GM18505 (cell line): ENCODE measurements at regions not wholly inside any gene's neighbourhood (a gene's known extent, or its start where the extent isn't known, plus 50 kb on each side); places are given as distances from the start of the nearest gene placed in this dataset.

Experiments
- ATAC-seq: cut with Tn5 transposase; IDR thresholded peaks from one replicate; pipeline ENCODE4 v1.9.1; 2021; ENCODE audit not compliant: unreplicated experiment
- POLR2A ChIP-seq: IDR thresholded peaks from 4 replicates; pipeline ENCODE4 v1.6.1; 2011; ENCODE audit warnings: borderline replicate concordance; ENCODE audit not compliant: insufficient read depth, insufficient read length; ENCODE audit errors: extremely low read depth

DNA sequence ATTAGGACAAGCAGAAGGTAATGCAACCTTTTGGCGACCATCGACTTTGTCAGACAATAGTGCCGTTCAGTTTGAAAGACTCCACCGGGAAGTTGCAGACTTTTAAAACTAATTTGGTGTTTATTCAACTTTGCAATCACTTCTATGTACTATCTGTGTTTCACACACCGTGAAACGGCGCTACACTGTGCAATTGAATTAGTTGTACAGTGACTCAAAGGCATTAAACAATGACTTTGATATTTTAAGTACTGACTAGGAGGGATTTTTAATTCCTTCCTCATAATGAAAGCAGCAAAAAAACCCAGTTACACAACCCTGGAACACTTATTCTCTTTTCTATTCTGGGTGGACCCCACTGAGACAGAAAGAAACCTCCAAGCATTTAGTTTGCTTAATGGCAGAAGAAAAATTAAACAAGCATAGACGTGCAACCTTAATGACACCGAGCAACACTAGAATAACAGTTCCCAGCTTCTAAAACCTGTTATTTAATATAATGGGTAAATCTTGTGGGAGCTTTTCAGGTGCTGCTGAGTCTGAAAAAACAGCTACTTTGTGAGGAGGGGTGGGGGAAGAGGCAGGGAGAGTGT lies 176.8 kb downstream of the LMO4 start:
- ATAC-seq = no peak
- no peak for TF ChIP-seq POLR2A

DNA sequence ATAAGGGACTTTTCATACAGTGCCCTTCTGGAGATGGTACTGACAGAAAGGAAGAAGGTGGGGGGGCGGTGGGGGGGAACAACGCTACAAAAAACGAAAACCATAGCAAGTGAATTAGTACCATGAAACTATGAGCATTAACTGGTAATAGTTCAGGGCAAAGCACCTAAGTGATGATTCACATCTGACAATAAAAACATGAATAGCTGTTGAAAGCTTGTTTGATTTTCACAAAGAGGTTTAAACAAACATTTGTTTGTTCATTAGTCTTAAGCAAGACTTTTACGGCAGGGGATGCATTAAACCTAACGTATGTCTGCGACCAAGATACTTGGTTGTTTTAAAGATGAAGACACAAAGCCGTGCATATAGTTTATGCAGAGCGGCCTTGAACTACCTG lies 177.5 kb downstream of the LMO4 start:
- no peak for TF ChIP-seq POLR2A

DNA sequence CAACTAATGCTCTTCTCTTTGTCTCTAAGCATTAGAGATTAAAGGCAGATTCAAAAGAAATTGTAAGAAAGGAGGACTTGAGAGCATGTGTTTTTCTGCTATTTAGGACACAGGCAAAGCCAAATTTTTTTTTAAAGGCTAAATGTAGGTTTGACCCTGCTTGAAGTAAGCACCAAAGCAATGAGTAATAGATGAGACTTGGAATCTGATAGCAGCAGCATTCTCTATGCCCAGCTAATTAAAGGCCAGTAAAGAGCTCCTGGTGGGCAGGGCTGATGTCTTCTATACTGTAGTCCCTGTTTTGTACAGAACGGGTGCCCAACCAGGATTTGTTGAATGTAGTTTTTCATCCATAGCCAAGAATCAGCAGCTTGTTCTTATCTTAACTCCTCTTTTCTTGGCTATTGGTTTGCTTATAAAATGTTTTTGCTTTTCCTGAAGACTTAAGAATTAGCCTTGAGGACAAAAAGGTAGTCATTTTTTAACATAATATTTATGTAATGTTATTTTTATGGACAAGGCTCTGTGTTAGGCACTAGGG lies 179.6 kb downstream of the LMO4 start:
- no peak for TF ChIP-seq POLR2A
- no peak for ATAC-seq

More for the DNA sequence above, 177.5 kb downstream of the LMO4 start:
- no peak for ATAC-seq

DNA sequence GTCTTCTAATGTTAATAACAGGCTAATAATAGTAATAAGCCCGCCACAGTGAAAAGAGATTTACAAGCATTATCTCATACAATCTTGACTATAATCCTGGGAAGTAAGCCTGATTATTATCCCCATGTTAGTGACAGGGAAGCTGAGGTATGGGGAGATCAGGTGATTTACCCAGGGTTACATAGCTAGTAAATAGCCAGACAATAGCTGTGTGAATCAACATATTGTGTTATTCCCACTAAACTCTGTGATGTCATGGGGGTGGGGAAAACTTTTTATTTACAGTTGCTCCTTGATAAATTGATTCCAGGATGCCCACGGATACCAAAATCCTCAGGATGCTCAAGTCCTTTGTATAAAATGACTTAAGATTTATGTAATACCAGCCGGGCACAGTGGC lies 181.9 kb downstream of the LMO4 start:
- no peak for ATAC-seq
- TF ChIP-seq POLR2A = no peak

DNA sequence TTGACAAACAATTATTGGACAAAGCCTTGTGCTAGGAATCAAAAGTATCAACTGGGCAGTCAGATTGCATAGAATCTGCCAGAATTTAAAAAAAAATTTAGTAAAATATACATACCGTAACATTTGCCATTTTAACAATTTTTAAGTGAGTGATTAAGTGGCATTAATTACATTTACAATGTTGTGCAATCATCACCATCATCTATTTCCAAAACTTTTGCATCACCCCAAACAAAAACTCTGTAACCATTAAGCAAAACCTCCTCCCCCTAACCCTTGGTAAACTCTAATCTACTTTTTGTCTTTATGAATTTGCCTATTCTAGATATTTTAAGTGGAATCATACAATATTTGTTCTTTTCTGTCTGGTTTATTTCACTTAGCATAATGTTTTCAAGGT lies 182.8 kb downstream of the LMO4 start:
- TF ChIP-seq POLR2A = no peak
- no peak for ATAC-seq

DNA sequence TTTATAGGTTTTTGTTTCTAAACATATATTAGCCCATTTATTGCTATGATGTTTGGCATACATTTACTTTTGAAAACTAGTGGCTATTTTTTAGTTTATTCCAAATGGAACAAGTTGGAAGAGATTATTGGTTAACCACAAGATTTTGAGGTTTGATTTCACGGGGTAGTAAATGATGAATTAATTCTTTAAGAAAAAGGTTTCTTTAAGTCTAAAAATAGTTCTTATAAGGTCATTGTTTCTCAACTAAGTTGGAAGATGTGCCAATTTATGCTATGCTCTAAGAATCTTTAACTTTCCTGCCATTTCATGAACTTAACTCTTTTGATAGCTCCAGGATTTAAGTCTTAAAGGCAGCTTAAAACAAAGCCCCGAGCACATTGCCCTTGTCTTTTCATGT lies 183.8 kb downstream of the LMO4 start:
- TF ChIP-seq POLR2A = no peak
- no peak for ATAC-seq

DNA sequence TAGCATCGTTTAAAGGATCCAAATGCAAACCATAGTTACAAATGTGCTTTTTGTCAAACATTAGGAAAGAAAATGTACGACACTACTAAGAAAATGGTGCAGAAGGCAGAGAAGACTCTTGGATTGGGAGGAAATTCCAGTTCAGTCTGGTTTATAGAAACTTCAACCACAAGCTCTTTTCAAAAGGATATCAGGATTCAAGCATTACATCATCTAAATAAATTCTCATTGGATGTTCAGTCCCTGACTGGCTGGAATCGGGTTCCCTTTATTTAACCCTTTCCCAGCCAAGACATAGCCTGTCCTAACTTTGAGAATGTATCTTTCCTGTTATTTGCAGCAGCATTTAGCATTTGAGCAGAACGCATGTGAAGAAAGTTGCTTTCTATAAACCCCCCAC lies 184.6 kb downstream of the LMO4 start:
- ATAC-seq = no peak
- TF ChIP-seq POLR2A = no peak

DNA sequence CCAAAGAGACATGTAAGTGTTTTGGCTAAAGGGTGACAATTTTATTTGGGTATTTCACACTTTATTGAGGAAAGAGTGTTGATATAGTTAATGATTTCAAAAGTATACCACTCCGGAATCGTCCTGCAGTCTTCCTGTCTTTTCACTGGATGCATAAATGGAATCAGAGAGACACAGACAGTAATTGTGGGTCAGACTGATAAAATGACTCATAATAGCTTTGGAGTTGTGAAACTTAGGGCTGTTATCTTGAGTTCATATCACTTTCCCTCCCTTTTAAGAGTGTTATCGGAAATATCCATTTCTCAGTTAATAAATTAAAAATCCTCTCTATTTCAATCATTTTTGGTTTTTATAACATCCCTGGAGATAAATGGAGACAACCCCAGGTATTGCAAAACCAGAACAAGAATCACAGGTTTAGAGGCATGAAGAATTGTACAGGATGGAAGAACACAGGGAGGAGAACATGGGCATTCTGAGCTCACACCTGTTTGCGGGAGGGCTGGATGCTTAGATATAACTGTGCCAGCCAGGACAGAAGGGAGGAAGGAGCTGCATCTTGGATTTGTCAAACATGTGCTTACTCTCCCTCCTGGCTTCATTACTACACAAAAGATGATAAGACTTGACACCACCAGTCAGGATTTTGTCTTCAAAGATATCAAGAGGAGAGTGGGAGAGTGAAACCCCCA lies 185.4 kb downstream of the LMO4 start:
- ATAC-seq = no peak
- TF ChIP-seq POLR2A = no peak

DNA sequence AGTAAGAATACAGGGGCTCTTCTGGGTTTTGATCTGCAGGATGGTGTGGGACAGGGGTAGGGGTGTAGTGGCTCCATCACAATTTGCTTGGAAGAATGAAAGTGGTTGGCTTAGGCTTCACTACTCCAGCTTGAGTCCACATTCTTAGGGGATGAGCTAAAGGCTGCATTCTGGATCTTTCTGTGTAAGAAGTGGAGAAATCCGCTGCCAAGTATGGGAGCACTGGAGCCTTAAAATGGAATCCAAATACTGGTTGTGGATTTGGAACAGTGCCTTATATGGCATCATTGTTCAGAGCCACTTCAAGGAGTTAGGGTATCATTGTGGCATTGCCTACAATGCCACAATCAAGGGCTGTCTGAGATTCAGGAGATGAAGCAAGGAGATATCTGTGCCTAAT lies 187.1 kb downstream of the LMO4 start:
- no peak for ATAC-seq
- TF ChIP-seq POLR2A = no peak

DNA sequence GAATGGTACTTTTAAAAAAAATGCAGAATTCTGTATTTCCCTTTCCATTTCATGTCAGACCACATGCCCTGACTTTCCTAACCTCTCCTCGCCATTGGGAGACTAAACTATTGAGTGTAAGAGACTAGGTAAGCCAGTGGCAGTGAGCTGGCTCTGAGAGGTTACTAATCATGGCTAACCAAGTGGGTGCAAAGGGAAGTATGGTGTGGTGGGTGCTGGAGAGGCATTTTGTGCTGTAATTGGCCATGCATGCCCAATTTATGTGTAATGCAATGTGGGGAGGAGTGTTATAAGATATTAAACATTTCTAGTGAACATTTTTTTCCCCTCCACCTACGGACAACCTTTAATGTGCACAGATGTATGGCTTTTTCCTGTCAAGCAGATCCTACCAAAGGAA lies 190.1 kb downstream of the LMO4 start:
- no peak for TF ChIP-seq POLR2A
- no peak for ATAC-seq

DNA sequence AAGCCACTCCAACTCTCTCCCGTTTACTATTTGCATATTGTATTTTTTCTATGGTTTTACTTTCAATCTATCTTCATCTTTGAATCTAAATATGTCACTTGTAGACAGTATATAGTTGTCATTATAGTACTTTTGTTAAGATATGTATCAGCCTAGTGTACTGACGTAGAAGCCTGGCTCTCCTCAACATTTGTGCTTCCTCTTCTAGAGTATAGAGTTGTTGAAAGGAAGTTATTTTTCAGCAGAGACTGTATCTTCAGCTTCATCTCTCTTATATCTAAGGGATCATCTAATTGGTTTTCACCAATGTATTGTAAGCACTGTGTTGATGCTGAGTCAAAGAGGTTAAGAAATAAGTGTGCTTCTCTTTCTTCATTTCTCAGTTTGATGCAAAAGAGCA lies 192.8 kb downstream of the LMO4 start:
- ATAC-seq = no peak

DNA sequence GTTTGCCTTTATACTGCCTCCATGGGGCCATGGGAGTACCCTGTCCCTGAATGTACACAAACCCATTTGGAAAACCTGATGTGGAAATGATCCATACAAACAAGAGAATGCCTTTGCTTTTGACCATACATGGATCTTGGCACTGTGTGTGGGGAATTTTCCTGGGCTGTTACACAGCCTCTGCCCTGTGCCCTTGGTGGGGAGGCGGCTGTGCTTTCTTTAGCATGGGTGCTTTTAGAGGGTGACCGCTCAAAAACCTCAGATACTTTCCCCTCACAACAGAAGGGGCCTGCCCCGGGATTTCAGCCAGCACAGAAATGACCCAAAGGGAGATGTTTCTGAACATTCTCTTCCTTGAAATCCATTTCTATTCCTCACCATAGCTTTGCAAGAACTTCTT lies 194.8 kb downstream of the LMO4 start:
- no peak for ATAC-seq
- no peak for TF ChIP-seq POLR2A

More for the DNA sequence above, 192.8 kb downstream of the LMO4 start:
- no peak for TF ChIP-seq POLR2A

DNA sequence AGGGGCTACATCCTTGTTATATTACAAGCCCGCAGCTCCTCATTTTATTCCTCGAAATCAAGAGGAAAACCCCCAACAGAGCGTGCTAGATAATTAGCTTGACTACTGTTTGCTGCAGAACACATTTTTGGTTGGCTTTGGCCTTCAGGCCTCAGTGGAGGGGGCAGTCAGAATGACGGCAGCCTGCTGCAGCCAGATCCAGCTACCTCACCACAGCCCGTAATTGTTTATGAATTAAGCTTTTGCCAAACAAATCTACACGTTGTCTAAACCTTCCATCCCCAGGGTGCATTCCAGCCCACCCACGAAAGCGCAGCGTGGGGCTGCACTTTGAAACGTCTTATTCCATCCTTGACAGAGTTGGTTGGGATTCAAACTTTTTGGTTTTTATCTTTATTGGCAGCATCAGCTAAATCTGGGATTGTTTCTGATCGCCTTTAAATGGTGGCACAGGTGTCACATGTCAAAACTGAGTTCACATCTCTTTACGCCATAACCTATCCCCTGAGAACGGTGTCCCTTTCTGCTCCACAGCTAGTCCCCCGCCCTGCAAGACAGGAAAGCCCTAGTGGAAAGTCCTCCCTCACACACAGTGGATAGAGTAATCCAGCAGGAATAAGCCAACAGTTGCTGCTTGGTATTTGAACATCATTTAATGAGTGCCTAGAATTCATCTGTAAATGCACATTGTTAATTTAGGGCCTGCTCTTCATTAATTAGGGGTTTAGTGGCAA lies 195.5 kb downstream of the LMO4 start:
- no peak for ATAC-seq
- TF ChIP-seq POLR2A = no peak
